Calu3 (cell line): ENCODE measurements at regions not wholly inside any gene's neighbourhood (a gene's known extent, or its start where the extent isn't known, plus 50 kb on each side); places are given as distances from the start of the nearest gene placed in this dataset.

Experiments
- BruUV-seq: library from RNA; stranded (reverse); fragments of 400-500 nt; replicated peaks from 2 replicates; lab custom pipeline; 2021; lab: Mats Ljungman, UMichigan
- CTCF ChIA-PET: fragments of 300-600 bp; sonication (Branson Sonifier 250); formaldehyde crosslinking; loops from one replicate; lab custom pipeline; 2022; ENCODE audit warnings: antibody characterized with exemption; lab: Charles Lee
- DNase-seq: peaks from one replicate; pipeline ENCODE4 v3.0.0; 2022
- H3K27ac Mint-ChIP-seq: one replicate; pipeline ENCODE4 v1.8.0; 2022; ENCODE audit warnings: mixed read lengths; ENCODE audit not compliant: unreplicated experiment
- H3K27me3 Mint-ChIP-seq: one replicate; pipeline ENCODE4 v1.8.0; 2022; ENCODE audit warnings: mixed read lengths; ENCODE audit not compliant: unreplicated experiment
- H3K36me3 Mint-ChIP-seq: one replicate; pipeline ENCODE4 v1.8.0; 2022; ENCODE audit warnings: mild to moderate bottlenecking, moderate library complexity, mixed read lengths; ENCODE audit not compliant: insufficient read depth, unreplicated experiment
- H3K4me1 Mint-ChIP-seq: one replicate; pipeline ENCODE4 v1.8.0; 2022; ENCODE audit warnings: mild to moderate bottlenecking, low read depth, mixed read lengths; ENCODE audit not compliant: unreplicated experiment
- H3K4me3 Mint-ChIP-seq: one replicate; pipeline ENCODE4 v1.8.0; 2022; ENCODE audit warnings: mild to moderate bottlenecking, low read depth, moderate library complexity, mixed read lengths; ENCODE audit not compliant: unreplicated experiment
- H3K9me3 Mint-ChIP-seq: one replicate; pipeline ENCODE4 v1.8.0; 2022; ENCODE audit warnings: low read depth, mixed read lengths; ENCODE audit not compliant: unreplicated experiment
- intact Hi-C: fragments of 100-400 bp; cut with micrococcal nuclease; formaldehyde crosslinking; loops from one replicate; pipeline ENCODE4 v1.10.0; 2022; ENCODE audit not compliant: unreplicated experiment
- TF ChIP-seq, protein P1 (sequence below): fragments of 200-600 bp; IDR thresholded peaks from one replicate; pipeline ENCODE4 v1.8.0; 2022; ENCODE audit warnings: antibody characterized with exemption; ENCODE audit not compliant: unreplicated experiment

GRCh38 chr15:60218256-60218655 is 179.5 kb downstream of the ANXA2 start:
- no peak overlapping the region for H3K27ac Mint-ChIP-seq
- H3K27me3 Mint-ChIP-seq, result peaks cover 83% of the 10 kb centered on the region
- no peaks in the 10 kb centered on the region for H3K9me3 Mint-ChIP-seq
- intact Hi-C loops, result loop anchor here (10.0 kb wide), 1 partner anchor 107 kb away; no protein-coding TSS in a partner anchor
- no TSS peak for BruUV-seq
- CTCF ChIA-PET, result no interaction called here
- no peaks in the 10 kb centered on the region for H3K36me3 Mint-ChIP-seq
- peaks cover 6% of the 10 kb centered on the region for H3K4me1 Mint-ChIP-seq
- no peak for DNase-seq
- TF ChIP-seq, protein P1, sequence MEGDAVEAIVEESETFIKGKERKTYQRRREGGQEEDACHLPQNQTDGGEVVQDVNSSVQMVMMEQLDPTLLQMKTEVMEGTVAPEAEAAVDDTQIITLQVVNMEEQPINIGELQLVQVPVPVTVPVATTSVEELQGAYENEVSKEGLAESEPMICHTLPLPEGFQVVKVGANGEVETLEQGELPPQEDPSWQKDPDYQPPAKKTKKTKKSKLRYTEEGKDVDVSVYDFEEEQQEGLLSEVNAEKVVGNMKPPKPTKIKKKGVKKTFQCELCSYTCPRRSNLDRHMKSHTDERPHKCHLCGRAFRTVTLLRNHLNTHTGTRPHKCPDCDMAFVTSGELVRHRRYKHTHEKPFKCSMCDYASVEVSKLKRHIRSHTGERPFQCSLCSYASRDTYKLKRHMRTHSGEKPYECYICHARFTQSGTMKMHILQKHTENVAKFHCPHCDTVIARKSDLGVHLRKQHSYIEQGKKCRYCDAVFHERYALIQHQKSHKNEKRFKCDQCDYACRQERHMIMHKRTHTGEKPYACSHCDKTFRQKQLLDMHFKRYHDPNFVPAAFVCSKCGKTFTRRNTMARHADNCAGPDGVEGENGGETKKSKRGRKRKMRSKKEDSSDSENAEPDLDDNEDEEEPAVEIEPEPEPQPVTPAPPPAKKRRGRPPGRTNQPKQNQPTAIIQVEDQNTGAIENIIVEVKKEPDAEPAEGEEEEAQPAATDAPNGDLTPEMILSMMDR, result no peak
- no peak overlapping the region for H3K4me3 Mint-ChIP-seq

- Mint-ChIP-seq H3K36me3 (no peaks in the 10 kb centered on the region), H3K27me3 (peaks cover 83% of the 10 kb centered on the region), H3K9me3 (no peaks in the 10 kb centered on the region), H3K4me1 (no peaks in the 10 kb centered on the region), H3K27ac (no peak overlapping the region), H3K4me3 (no peak overlapping the region)
- CTCF ChIA-PET, result no interaction called here
- intact Hi-C loops, result loop anchor here (10.0 kb wide), 1 partner anchor 105 kb away; no protein-coding TSS in a partner anchor
- no peak for DNase-seq
- no TSS peak for BruUV-seq
- TF ChIP-seq, protein P1, result no peak
These were observed 177.9 kb downstream of the ANXA2 start for GRCh38 chr15:60219866-60220265.

DNA sequence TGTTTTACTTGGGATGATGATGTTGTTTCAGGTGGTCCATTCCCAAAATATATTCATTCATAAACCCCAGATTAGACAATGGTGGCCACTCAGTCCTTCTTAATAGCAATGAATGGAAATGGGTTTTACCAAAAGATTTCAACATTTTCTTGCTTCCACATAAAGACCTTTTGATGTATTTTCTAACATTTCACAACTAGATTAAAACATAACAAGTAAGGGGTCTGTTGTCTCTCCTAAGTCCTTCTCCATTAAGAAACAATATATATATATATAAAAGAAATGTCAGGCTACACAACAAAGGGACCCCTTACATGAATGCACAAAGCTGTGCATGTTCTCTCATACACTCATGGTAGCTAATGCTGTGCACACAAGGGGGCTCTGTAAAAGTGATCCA is 176.4 kb downstream of the ANXA2 start:
- H3K27me3 Mint-ChIP-seq, result peaks cover 83% of the 10 kb centered on the region
- CTCF ChIA-PET, result no interaction called here
- H3K4me1 Mint-ChIP-seq, result no peaks in the 10 kb centered on the region
- no peak for DNase-seq
- intact Hi-C loops, result no loop called here
- TF ChIP-seq, protein P1, result no peak
- no peaks in the 10 kb centered on the region for H3K36me3 Mint-ChIP-seq
- H3K27ac Mint-ChIP-seq, result no peak overlapping the region
- BruUV-seq, result no TSS peak
- H3K9me3 Mint-ChIP-seq, result no peaks in the 10 kb centered on the region
- H3K4me3 Mint-ChIP-seq, result no peak overlapping the region

- H3K27me3 Mint-ChIP-seq, result peaks cover 88% of the 10 kb centered on the region
- no TSS peak for BruUV-seq
These were observed 175.4 kb downstream of the ANXA2 start for GRCh38 chr15:60222404-60222803.

More at GRCh38 chr15:60222404-60222803, 175.4 kb downstream of the ANXA2 start:
- intact Hi-C loops, result no loop called here
- CTCF ChIA-PET, result interaction anchor here (1.3 kb wide), 1 partner anchor 19 kb away, joined by 5 read pairs; no protein-coding TSS in a partner anchor
- Mint-ChIP-seq H3K27ac (no peak overlapping the region), H3K36me3 (no peaks in the 10 kb centered on the region), H3K9me3 (no peaks in the 10 kb centered on the region), H3K4me3 (no peak overlapping the region), H3K4me1 (no peaks in the 10 kb centered on the region)
- TF ChIP-seq, protein P1, result no peak
- DNase-seq, result no peak
